ENCODE measurements at regions not wholly inside any gene's neighbourhood (a gene's known extent, or its start where the extent isn't known, plus 50 kb on each side); places are given as distances from the start of the nearest gene placed in this dataset.

- TF ChIP-seq CTCF (IDR thresholded peaks at IDR 0.05; ENCODE audit: extremely low read depth, insufficient read depth, missing control alignments) = no peak
- in situ Hi-C loops (cut with MboI; ENCODE audit: low pct_unique_long_range_greater_than_20kb, low sequenced_read_pairs, unreplicated experiment) = no loop called here
- no peak for DNase-seq (ENCODE audit: low spot score)
Measured at GRCh38 chr7:114155116-114156110, 236.6 kb upstream of the PPP1R3A start.

- TF ChIP-seq CTCF (IDR thresholded peaks at IDR 0.05; ENCODE audit: extremely low read depth, insufficient read depth, missing control alignments) = no peak
- no peak for DNase-seq (ENCODE audit: low spot score)
- in situ Hi-C loops (cut with MboI; ENCODE audit: low pct_unique_long_range_greater_than_20kb, low sequenced_read_pairs, unreplicated experiment) = no loop called here
Measured at GRCh38 chr7:114153700-114154099, 234.9 kb upstream of the PPP1R3A start.

GRCh38 chr7:114152314-114152938, 233.6 kb upstream of the PPP1R3A start:
- DNase-seq (ENCODE audit: low spot score) = no peak
- no peak for TF ChIP-seq CTCF (IDR thresholded peaks at IDR 0.05; ENCODE audit: extremely low read depth, insufficient read depth, missing control alignments)
- in situ Hi-C loops (cut with MboI; ENCODE audit: low pct_unique_long_range_greater_than_20kb, low sequenced_read_pairs, unreplicated experiment) = no loop called here

GRCh38 chr7:114151777-114152176, 233.0 kb upstream of the PPP1R3A start:
- TF ChIP-seq CTCF (IDR thresholded peaks at IDR 0.05; ENCODE audit: extremely low read depth, insufficient read depth, missing control alignments) = no peak
- in situ Hi-C loops (cut with MboI; ENCODE audit: low pct_unique_long_range_greater_than_20kb, low sequenced_read_pairs, unreplicated experiment) = no loop called here
- no peak for DNase-seq (ENCODE audit: low spot score)

GRCh38 chr7:114150689-114151088, 231.9 kb upstream of the PPP1R3A start:
- in situ Hi-C loops (cut with MboI; ENCODE audit: low pct_unique_long_range_greater_than_20kb, low sequenced_read_pairs, unreplicated experiment) = no loop called here
- DNase-seq (ENCODE audit: low spot score) = no peak
- no peak for TF ChIP-seq CTCF (IDR thresholded peaks at IDR 0.05; ENCODE audit: extremely low read depth, insufficient read depth, missing control alignments)

- in situ Hi-C loops (cut with MboI; ENCODE audit: low pct_unique_long_range_greater_than_20kb, low sequenced_read_pairs, unreplicated experiment) = no loop called here
- DNase-seq (ENCODE audit: low spot score) = no peak
- TF ChIP-seq CTCF (IDR thresholded peaks at IDR 0.05; ENCODE audit: extremely low read depth, insufficient read depth, missing control alignments) = no peak
Measured at GRCh38 chr7:114148779-114149178, 230.0 kb upstream of the PPP1R3A start.

All from GM13977 (cell line).